Peyer's patch (tissue), 4 donors: ENCODE measurements at regions not wholly inside any gene's neighbourhood (a gene's known extent, or its start where the extent isn't known, plus 50 kb on each side); places are given as distances from the start of the nearest gene placed in this dataset.

Source experiments
- POLR2A ChIP-seq, 2 donors: fragments of 450-650 bp; IDR thresholded peaks; one replicate each; pipeline ENCODE4 v1.5.1; 2017; ENCODE audit warnings: antibody characterized with exemption in 2 of 2, mild to moderate bottlenecking in 2 of 2, moderate library complexity in 2 of 2
- TF ChIP-seq, protein P1 (sequence below), 6 experiments: fragments of 450-650 bp in 4 of 6; fragments of 200-600 bp in 2 of 6; sonication (generic) in 1 of 6; IDR thresholded peaks; one replicate each; pipeline ENCODE4 v1.5.1; 2017 to 2019; ENCODE audit warnings: antibody characterized with exemption in 6 of 6, mild to moderate bottlenecking in 3 of 6, moderate library complexity in 1 of 6

DNA sequence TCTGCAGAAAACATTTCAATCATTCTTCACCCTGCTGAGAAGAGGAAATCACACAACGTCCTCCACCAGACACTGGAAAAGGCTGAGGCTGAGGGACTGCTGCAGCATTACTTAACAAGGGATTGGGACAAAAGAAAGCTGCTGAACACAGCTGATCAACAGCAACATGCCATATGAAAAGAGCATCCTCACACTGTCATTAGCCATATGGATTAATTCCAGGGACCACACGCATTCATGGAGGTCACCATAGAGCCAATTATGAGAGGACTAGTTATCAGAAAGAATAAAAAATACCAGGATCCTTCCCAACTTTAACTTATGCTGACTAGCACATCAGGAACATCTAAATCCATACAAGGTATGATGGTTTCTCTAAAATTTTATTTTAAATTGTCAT is 825.0 kb downstream of the NLGN4Y start:
- TF ChIP-seq POLR2A (IDR thresholded peaks at IDR 0.05) = no peak
- TF ChIP-seq, protein P1, sequence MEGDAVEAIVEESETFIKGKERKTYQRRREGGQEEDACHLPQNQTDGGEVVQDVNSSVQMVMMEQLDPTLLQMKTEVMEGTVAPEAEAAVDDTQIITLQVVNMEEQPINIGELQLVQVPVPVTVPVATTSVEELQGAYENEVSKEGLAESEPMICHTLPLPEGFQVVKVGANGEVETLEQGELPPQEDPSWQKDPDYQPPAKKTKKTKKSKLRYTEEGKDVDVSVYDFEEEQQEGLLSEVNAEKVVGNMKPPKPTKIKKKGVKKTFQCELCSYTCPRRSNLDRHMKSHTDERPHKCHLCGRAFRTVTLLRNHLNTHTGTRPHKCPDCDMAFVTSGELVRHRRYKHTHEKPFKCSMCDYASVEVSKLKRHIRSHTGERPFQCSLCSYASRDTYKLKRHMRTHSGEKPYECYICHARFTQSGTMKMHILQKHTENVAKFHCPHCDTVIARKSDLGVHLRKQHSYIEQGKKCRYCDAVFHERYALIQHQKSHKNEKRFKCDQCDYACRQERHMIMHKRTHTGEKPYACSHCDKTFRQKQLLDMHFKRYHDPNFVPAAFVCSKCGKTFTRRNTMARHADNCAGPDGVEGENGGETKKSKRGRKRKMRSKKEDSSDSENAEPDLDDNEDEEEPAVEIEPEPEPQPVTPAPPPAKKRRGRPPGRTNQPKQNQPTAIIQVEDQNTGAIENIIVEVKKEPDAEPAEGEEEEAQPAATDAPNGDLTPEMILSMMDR (IDR thresholded peaks at IDR 0.05) = no peak
